OCI-LY7 (cell line): ENCODE measurements at regions not wholly inside any gene's neighbourhood (a gene's known extent, or its start where the extent isn't known, plus 50 kb on each side); places are given as distances from the start of the nearest gene placed in this dataset.

Source experiments
- EZH2phosphoT487 ChIP-seq: fragments of 200-600 bp; sonication (generic); IDR thresholded peaks from 2 replicates; pipeline ENCODE4 v1.6.1; 2018; ENCODE audit warnings: low read depth, borderline replicate concordance, mild to moderate bottlenecking, mixed run types, antibody characterized with exemption, low read length, moderate library complexity, mixed read lengths
- TF ChIP-seq, protein P1 (sequence below): fragments of 200-600 bp; sonication (generic); conservative IDR thresholded peaks from 2 replicates; pipeline ENCODE4 v1.5.1; 2014; ENCODE audit warnings: mild to moderate bottlenecking, antibody characterized with exemption, low read length, moderate library complexity, mixed read lengths

- TF ChIP-seq, protein P1, sequence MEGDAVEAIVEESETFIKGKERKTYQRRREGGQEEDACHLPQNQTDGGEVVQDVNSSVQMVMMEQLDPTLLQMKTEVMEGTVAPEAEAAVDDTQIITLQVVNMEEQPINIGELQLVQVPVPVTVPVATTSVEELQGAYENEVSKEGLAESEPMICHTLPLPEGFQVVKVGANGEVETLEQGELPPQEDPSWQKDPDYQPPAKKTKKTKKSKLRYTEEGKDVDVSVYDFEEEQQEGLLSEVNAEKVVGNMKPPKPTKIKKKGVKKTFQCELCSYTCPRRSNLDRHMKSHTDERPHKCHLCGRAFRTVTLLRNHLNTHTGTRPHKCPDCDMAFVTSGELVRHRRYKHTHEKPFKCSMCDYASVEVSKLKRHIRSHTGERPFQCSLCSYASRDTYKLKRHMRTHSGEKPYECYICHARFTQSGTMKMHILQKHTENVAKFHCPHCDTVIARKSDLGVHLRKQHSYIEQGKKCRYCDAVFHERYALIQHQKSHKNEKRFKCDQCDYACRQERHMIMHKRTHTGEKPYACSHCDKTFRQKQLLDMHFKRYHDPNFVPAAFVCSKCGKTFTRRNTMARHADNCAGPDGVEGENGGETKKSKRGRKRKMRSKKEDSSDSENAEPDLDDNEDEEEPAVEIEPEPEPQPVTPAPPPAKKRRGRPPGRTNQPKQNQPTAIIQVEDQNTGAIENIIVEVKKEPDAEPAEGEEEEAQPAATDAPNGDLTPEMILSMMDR = no peak
- no peak for TF ChIP-seq EZH2phosphoT487
Measured at GRCh38 chr3:164488893-164489292, 589.4 kb downstream of the SI start.
